WTC11 (cell line): ENCODE measurements at regions not wholly inside any gene's neighbourhood (a gene's known extent, or its start where the extent isn't known, plus 50 kb on each side); places are given as distances from the start of the nearest gene placed in this dataset.

Experiments used
- ATAC-seq: fragments of 200-7000 bp; cut with Tn5 transposase; 2 replicates; pipeline ENCODE4 v1.10.0; 2021; ENCODE audit warnings: mild to moderate bottlenecking, moderate library complexity
- CTCF ChIA-PET: fragments of 300-600 bp; sonication (Branson Sonifier 250); formaldehyde crosslinking; loops from one replicate; lab custom pipeline; 2021; ENCODE audit warnings: antibody characterized with exemption; lab: Charles Lee
- POLR2A ChIA-PET: fragments of 350-600 bp; sonication (Branson Sonifier 250); formaldehyde crosslinking; loops from one replicate; lab custom pipeline; 2021; ENCODE audit warnings: antibody characterized with exemption; lab: Charles Lee
- DNase-seq: peaks from one replicate; pipeline ENCODE4 v3.0.0; 2021; ENCODE audit warnings: low spot score
- H3K27ac Mint-ChIP-seq: 2 replicates; pipeline ENCODE4 v1.8.0; 2021; ENCODE audit warnings: mixed read lengths
- H3K27me3 Mint-ChIP-seq: 2 replicates; pipeline ENCODE4 v1.8.0; 2021; ENCODE audit warnings: low read depth, mild to moderate bottlenecking, moderate library complexity, mixed read lengths
- H3K36me3 Mint-ChIP-seq: 2 replicates; pipeline ENCODE4 v1.8.0; 2021; ENCODE audit warnings: mixed read lengths
- H3K4me1 Mint-ChIP-seq: 2 replicates; pipeline ENCODE4 v1.8.0; 2022; ENCODE audit warnings: mixed read lengths
- H3K4me3 Mint-ChIP-seq: 2 replicates; pipeline ENCODE4 v1.8.0; 2021; ENCODE audit warnings: mild to moderate bottlenecking, moderate library complexity, mixed read lengths
- H3K9me3 Mint-ChIP-seq: 2 replicates; pipeline ENCODE4 v1.8.0; 2021; ENCODE audit warnings: mixed read lengths
- ATF3 ChIP-seq: sonication (generic); formaldehyde crosslinking; conservative IDR thresholded peaks from 2 replicates; pipeline ENCODE4 v1.8.1; 2022; ENCODE audit warnings: mild to moderate bottlenecking, missing genetic modification reagents
- CBFB ChIP-seq: sonication (generic); formaldehyde crosslinking; IDR thresholded peaks from 2 replicates; pipeline ENCODE4 v1.8.1; 2022; ENCODE audit warnings: mild to moderate bottlenecking, low read depth, missing genetic modification reagents
- EMX1 ChIP-seq: fragments of 250-450 bp; sonication (Bioruptor Pico); IDR thresholded peaks from 2 replicates; pipeline ENCODE4 v1.8.0; 2021; ENCODE audit warnings: mild to moderate bottlenecking
- ESRRA ChIP-seq: sonication (generic); formaldehyde crosslinking; IDR thresholded peaks from 2 replicates; pipeline ENCODE4 v1.8.1; 2022; ENCODE audit warnings: mild to moderate bottlenecking, missing genetic modification reagents, borderline replicate concordance
- ETV6 ChIP-seq: sonication (generic); formaldehyde crosslinking; IDR thresholded peaks from 2 replicates; pipeline ENCODE4 v1.8.1; 2022; ENCODE audit warnings: mild to moderate bottlenecking, missing genetic modification reagents
- FOXK1 ChIP-seq: sonication (generic); formaldehyde crosslinking; IDR thresholded peaks from 2 replicates; pipeline ENCODE4 v1.8.0; 2022; ENCODE audit warnings: mild to moderate bottlenecking, moderate library complexity, missing genetic modification reagents
- FOXP4 ChIP-seq: sonication (generic); formaldehyde crosslinking; IDR thresholded peaks from 2 replicates; pipeline ENCODE4 v1.8.0; 2022; ENCODE audit warnings: mild to moderate bottlenecking, missing genetic modification reagents
- GRHL2 ChIP-seq: fragments of 250-450 bp; sonication (Bioruptor Pico); IDR thresholded peaks from 2 replicates; pipeline ENCODE4 v1.8.0; 2022; ENCODE audit warnings: mild to moderate bottlenecking, moderate library complexity; ENCODE audit not compliant: insufficient replicate concordance, severe bottlenecking
- NFATC4 ChIP-seq: fragments of 250-450 bp; sonication (Bioruptor Pico); IDR thresholded peaks from 2 replicates; pipeline ENCODE4 v1.9.0; 2021; ENCODE audit warnings: mild to moderate bottlenecking
- NFYB ChIP-seq: sonication (generic); formaldehyde crosslinking; conservative IDR thresholded peaks from 2 replicates; pipeline ENCODE4 v1.8.0; 2022; ENCODE audit warnings: low read depth, missing genetic modification reagents
- NR3C1 ChIP-seq: sonication (generic); formaldehyde crosslinking; conservative IDR thresholded peaks from 2 replicates; pipeline ENCODE4 v1.8.1; 2023; ENCODE audit warnings: low read depth, mild to moderate bottlenecking, missing genetic modification reagents
- PREB ChIP-seq: sonication (generic); formaldehyde crosslinking; IDR thresholded peaks from 2 replicates; pipeline ENCODE4 v1.8.1; 2022; ENCODE audit warnings: mild to moderate bottlenecking, missing genetic modification reagents, moderate library complexity, borderline replicate concordance
- RELA ChIP-seq: sonication (generic); formaldehyde crosslinking; IDR thresholded peaks from 2 replicates; pipeline ENCODE4 v1.8.1; 2022; ENCODE audit warnings: missing genetic modification reagents, mild to moderate bottlenecking, borderline replicate concordance
- SMAD3 ChIP-seq: sonication (generic); formaldehyde crosslinking; IDR thresholded peaks from 2 replicates; pipeline ENCODE4 v1.8.0; 2022; ENCODE audit warnings: missing genetic modification reagents, mild to moderate bottlenecking, borderline replicate concordance
- STAT6 ChIP-seq: sonication (generic); formaldehyde crosslinking; conservative IDR thresholded peaks from 2 replicates; pipeline ENCODE4 v1.8.1; 2023; ENCODE audit warnings: mild to moderate bottlenecking, low read depth, missing genetic modification reagents, moderate library complexity
- USF2 ChIP-seq: sonication (generic); formaldehyde crosslinking; IDR thresholded peaks from 2 replicates; pipeline ENCODE4 v1.8.1; 2023; ENCODE audit warnings: mild to moderate bottlenecking, missing genetic modification reagents, moderate library complexity
- ZNF232 ChIP-seq: sonication (generic); formaldehyde crosslinking; IDR thresholded peaks from 2 replicates; pipeline ENCODE4 v1.8.0; 2022; ENCODE audit warnings: mild to moderate bottlenecking, missing genetic modification reagents
- ZNF263 ChIP-seq: sonication (generic); formaldehyde crosslinking; IDR thresholded peaks from 2 replicates; pipeline ENCODE4 v1.8.1; 2022; ENCODE audit warnings: low read depth, mild to moderate bottlenecking, moderate library complexity, missing genetic modification reagents

- H3K36me3 Mint-ChIP-seq: no peaks in the 10 kb centered on the region
- no peaks in the 10 kb centered on the region for H3K9me3 Mint-ChIP-seq
- no peaks in the 10 kb centered on the region for H3K27me3 Mint-ChIP-seq
- ATAC-seq: no peak; the same call in 1 of the 2 replicates
- ChIA-PET CTCF (interaction anchor here (2.5 to 5.4 kb wide), 3 partner anchors 11 to 158 kb away, joined by 14 to 64 read pairs (median 30); no protein-coding TSS in a partner anchor), POLR2A (no interaction called here)
- H3K4me3 Mint-ChIP-seq: no peak overlapping the region
- TF ChIP-seq STAT6 (CRISPR knock-in tag) (no peak), NR3C1 (CRISPR knock-in tag) (no peak), NFYB (no peak), ATF3 (CRISPR knock-in tag) (no peak), FOXK1 (CRISPR knock-in tag) (no peak), CBFB (CRISPR knock-in tag) (no peak), SMAD3 (CRISPR knock-in tag) (no peak), RELA (CRISPR knock-in tag) (no peak), ZNF263 (CRISPR knock-in tag) (no peak), GRHL2 (CRISPR knock-in tag) (no peak), ZNF232 (CRISPR knock-in tag) (no peak), NFATC4 (CRISPR knock-in tag) (no peak), EMX1 (CRISPR knock-in tag) (no peak)
- DNase-seq: no peak
- H3K27ac Mint-ChIP-seq: no peak overlapping the region
- peaks cover 9% of the 10 kb centered on the region for H3K4me1 Mint-ChIP-seq
Observed at GRCh38 chr3:107272885-107273284, 104.4 kb upstream of the CCDC54 start.

GRCh38 chr3:107273771-107274170, 103.5 kb upstream of the CCDC54 start:
- ATAC-seq (no peak), DNase-seq (no peak)
- ChIA-PET CTCF (interaction anchor here (1.3 to 5.4 kb wide), 4 partner anchors 11 to 157 kb away, joined by 3 to 64 read pairs (median 7); no protein-coding TSS in a partner anchor), POLR2A (interaction anchor here (0.6 kb wide), 1 partner anchor 19 kb away, joined by 3 read pairs; no protein-coding TSS in a partner anchor)
- Mint-ChIP-seq H3K27ac (no peak overlapping the region), H3K9me3 (no peaks in the 10 kb centered on the region), H3K27me3 (no peaks in the 10 kb centered on the region), H3K36me3 (no peaks in the 10 kb centered on the region), H3K4me3 (no peak overlapping the region), H3K4me1 (peaks cover 9% of the 10 kb centered on the region)
- TF ChIP-seq CBFB (CRISPR knock-in tag): no peak
- no peak for TF ChIP-seq ATF3 (CRISPR knock-in tag)

- no peak overlapping the region for H3K27ac Mint-ChIP-seq
- no peaks in the 10 kb centered on the region for H3K27me3 Mint-ChIP-seq
- no peak overlapping the region for H3K4me3 Mint-ChIP-seq
- POLR2A ChIA-PET: no interaction called here
- TF ChIP-seq ETV6 (CRISPR knock-in tag) (no peak), ESRRA (no peak), PREB (no peak), FOXP4 (CRISPR knock-in tag) (no peak), USF2 (CRISPR knock-in tag) (no peak), SMAD3 (CRISPR knock-in tag) (no peak)
- no peaks in the 10 kb centered on the region; the same call in 1 of the 2 replicates for H3K36me3 Mint-ChIP-seq
- H3K4me1 Mint-ChIP-seq: peaks cover 6% of the 10 kb centered on the region; the same call in 1 of the 2 replicates
- ATAC-seq: no peak
- CTCF ChIA-PET: interaction anchor here (2.2 to 5.4 kb wide), 2 partner anchors 146 to 155 kb away, joined by 8 to 64 read pairs; no protein-coding TSS in a partner anchor
- H3K9me3 Mint-ChIP-seq: peaks cover under 1% of the 10 kb centered on the region
- no peak for DNase-seq
Observed at GRCh38 chr3:107275511-107275910, 101.7 kb upstream of the CCDC54 start.
